Astrocyte (in vitro differentiated cells and primary cell): ENCODE measurements at regions not wholly inside any gene's neighbourhood (a gene's known extent, or its start where the extent isn't known, plus 50 kb on each side); places are given as distances from the start of the nearest gene placed in this dataset.

Source experiments
- EZH2 ChIP-seq: IDR thresholded peaks from 2 replicates; pipeline ENCODE4 v1.6.1; 2012; ENCODE audit warnings: mild to moderate bottlenecking, low read length, inconsistent platforms; ENCODE audit not compliant: insufficient read depth
- TF ChIP-seq, protein P1 (sequence below): IDR thresholded peaks from 2 replicates; pipeline ENCODE4 v1.5.1; 2011; ENCODE audit warnings: low read depth, mild to moderate bottlenecking, inconsistent platforms, low read length, moderate library complexity; ENCODE audit not compliant: insufficient read depth

DNA sequence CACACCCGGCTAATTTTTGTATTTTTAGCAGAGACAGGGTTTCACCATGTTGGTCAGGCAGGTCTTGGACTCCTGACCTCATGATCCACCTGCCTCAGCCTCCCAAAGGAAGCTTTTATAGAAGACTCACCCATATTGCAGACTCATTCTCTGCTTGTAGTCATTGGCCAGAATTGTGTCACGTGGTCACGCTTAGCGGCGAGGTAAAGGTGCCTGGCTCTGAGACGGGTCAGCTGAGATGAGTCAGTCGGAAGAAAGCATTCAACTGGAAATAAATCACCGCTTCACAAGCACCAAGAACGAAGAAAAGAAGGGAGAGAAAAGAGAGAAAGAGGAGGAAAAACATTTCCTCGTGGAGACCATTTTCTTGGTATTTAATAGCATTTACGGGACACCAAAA, 218.8 kb upstream of the NOCT start:
- TF ChIP-seq, protein P1, sequence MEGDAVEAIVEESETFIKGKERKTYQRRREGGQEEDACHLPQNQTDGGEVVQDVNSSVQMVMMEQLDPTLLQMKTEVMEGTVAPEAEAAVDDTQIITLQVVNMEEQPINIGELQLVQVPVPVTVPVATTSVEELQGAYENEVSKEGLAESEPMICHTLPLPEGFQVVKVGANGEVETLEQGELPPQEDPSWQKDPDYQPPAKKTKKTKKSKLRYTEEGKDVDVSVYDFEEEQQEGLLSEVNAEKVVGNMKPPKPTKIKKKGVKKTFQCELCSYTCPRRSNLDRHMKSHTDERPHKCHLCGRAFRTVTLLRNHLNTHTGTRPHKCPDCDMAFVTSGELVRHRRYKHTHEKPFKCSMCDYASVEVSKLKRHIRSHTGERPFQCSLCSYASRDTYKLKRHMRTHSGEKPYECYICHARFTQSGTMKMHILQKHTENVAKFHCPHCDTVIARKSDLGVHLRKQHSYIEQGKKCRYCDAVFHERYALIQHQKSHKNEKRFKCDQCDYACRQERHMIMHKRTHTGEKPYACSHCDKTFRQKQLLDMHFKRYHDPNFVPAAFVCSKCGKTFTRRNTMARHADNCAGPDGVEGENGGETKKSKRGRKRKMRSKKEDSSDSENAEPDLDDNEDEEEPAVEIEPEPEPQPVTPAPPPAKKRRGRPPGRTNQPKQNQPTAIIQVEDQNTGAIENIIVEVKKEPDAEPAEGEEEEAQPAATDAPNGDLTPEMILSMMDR, result no peak
- no peak for TF ChIP-seq EZH2
